IMR-90 (cell line): ENCODE measurements at regions not wholly inside any gene's neighbourhood (a gene's known extent, or its start where the extent isn't known, plus 50 kb on each side); places are given as distances from the start of the nearest gene placed in this dataset.

Experiments
- ATAC-seq: fragments of 200-7000 bp; cut with Tn5 transposase; 2 replicates; pipeline ENCODE4 v1.9.1; 2020; ENCODE audit warnings: low read depth, mild to moderate bottlenecking, moderate library complexity
- BruUV-seq: library from RNA; stranded (reverse); fragments of 400-500 nt; replicated peaks from 2 replicates; lab custom pipeline; 2021; lab: Mats Ljungman, UMichigan
- CTCF ChIA-PET: fragments of 300-600 bp; formaldehyde crosslinking; extraction: SDS; loops from one replicate; lab custom pipeline; 2021; ENCODE audit warnings: antibody characterized with exemption; lab: Yijun Ruan, JAX
- POLR2A ChIA-PET: fragments of 300-600 bp; sonication (Branson Sonifier 250); formaldehyde crosslinking; loops from one replicate; lab custom pipeline; 2022; ENCODE audit warnings: antibody characterized with exemption; ENCODE audit not compliant: unreplicated experiment; lab: Charles Lee
- DNase-seq: peaks from one replicate; pipeline ENCODE4 v3.0.0; 2013
- H2AFZ ChIP-seq: replicated peaks from 2 replicates; pipeline ENCODE3; 2013; ENCODE audit warnings: low read length, mild to moderate bottlenecking; ENCODE audit not compliant: poor library complexity
- H2AK5ac ChIP-seq: 2 replicates; pipeline ENCODE4 v1.6.1; 2013; ENCODE audit warnings: low read depth, low read length, inconsistent platforms
- H2AK9ac ChIP-seq: replicated peaks from 2 replicates; pipeline ENCODE3; 2013; ENCODE audit warnings: mild to moderate bottlenecking, low read depth, low read length, moderate library complexity; ENCODE audit not compliant: poor library complexity
- H2BK120ac ChIP-seq: 2 replicates; pipeline ENCODE4 v1.6.1; 2013; ENCODE audit warnings: low read depth, low read length, inconsistent platforms
- H2BK15ac ChIP-seq: 3 replicates; pipeline ENCODE4 v1.6.1; 2013; ENCODE audit warnings: low read depth, low read length, inconsistent platforms
- H2BK20ac ChIP-seq: 2 replicates; pipeline ENCODE4 v1.6.1; 2013; ENCODE audit warnings: low read depth, mild to moderate bottlenecking, inconsistent platforms, low read length, moderate library complexity
- H2BK5ac ChIP-seq: 2 replicates; pipeline ENCODE4 v1.6.1; 2013; ENCODE audit warnings: mild to moderate bottlenecking, low read depth, low read length, inconsistent platforms; ENCODE audit not compliant: poor library complexity, severe bottlenecking
- H3K14ac ChIP-seq: replicated peaks from 2 replicates; pipeline ENCODE4 v1.6.1; 2013; ENCODE audit warnings: low read depth, low read length, inconsistent platforms
- H3K18ac ChIP-seq: 2 replicates; pipeline ENCODE4 v1.6.1; 2013; ENCODE audit warnings: low read depth, low read length, control low read depth
- H3K23ac ChIP-seq: 2 replicates; pipeline ENCODE4 v1.6.1; 2013; ENCODE audit warnings: low read depth, low read length, inconsistent platforms
- H3K27ac ChIP-seq: 2 replicates; pipeline ENCODE4 v1.5.1; 2013; ENCODE audit warnings: mild to moderate bottlenecking, control low read depth, low read length; ENCODE audit not compliant: insufficient read depth
- H3K27me3 ChIP-seq: 2 replicates; pipeline ENCODE4 v1.6.1; 2013; ENCODE audit warnings: low read length; ENCODE audit not compliant: control insufficient read depth, insufficient read depth
- H3K36me3 ChIP-seq: 2 replicates; pipeline ENCODE4 v1.6.1; 2013; ENCODE audit warnings: low read length, mixed read lengths; ENCODE audit not compliant: control insufficient read depth, insufficient read depth
- H3K4ac ChIP-seq: 2 replicates; pipeline ENCODE4 v1.6.1; 2013; ENCODE audit warnings: low read depth, low read length, inconsistent platforms
- H3K4me1 ChIP-seq: 2 replicates; pipeline ENCODE4 v1.6.1; 2013; ENCODE audit warnings: low read length, mixed read lengths; ENCODE audit not compliant: control insufficient read depth, insufficient read depth
- H3K4me2 ChIP-seq: 2 replicates; pipeline ENCODE4 v1.6.1; 2013; ENCODE audit warnings: low read depth, mild to moderate bottlenecking, control low read depth, low read length, moderate library complexity
- H3K4me3 ChIP-seq: 2 replicates; pipeline ENCODE4 v1.5.1; 2013; ENCODE audit warnings: low read depth, mild to moderate bottlenecking, control low read depth, low read length, moderate library complexity; ENCODE audit not compliant: insufficient read depth
- H3K56ac ChIP-seq: 2 replicates; pipeline ENCODE4 v1.6.1; 2013; ENCODE audit warnings: low read length, inconsistent platforms; ENCODE audit not compliant: insufficient read depth; ENCODE audit errors: extremely low read depth
- H3K79me1 ChIP-seq, 2 experiments: 2 replicates each; pipeline ENCODE4 v1.6.1; 2013; ENCODE audit warnings: low read length in 2 of 2, inconsistent platforms in 1 of 2, low read depth in 1 of 2
- H3K9ac ChIP-seq: 2 replicates; pipeline ENCODE4 v1.6.1; 2013; ENCODE audit warnings: low read depth, low read length, control low read depth
- H3K9me1 ChIP-seq: 2 replicates; pipeline ENCODE4 v1.6.1; 2013; ENCODE audit warnings: low read length, inconsistent platforms; ENCODE audit not compliant: insufficient read depth
- H3K9me3 ChIP-seq: 2 replicates; pipeline ENCODE4 v1.6.1; 2013; ENCODE audit warnings: low read length; ENCODE audit not compliant: control insufficient read depth, insufficient read depth
- H4K20me1 ChIP-seq: 2 replicates; pipeline ENCODE4 v1.6.1; 2013; ENCODE audit warnings: low read length, inconsistent platforms; ENCODE audit not compliant: insufficient read depth
- H4K5ac ChIP-seq: 2 replicates; pipeline ENCODE4 v1.6.1; 2013; ENCODE audit warnings: mild to moderate bottlenecking, low read depth, low read length, control low read depth
- H4K8ac ChIP-seq, 2 experiments: 2 replicates each; pipeline ENCODE4 v1.6.1; 2013; ENCODE audit warnings: low read depth in 2 of 2, low read length in 2 of 2, control low read depth in 1 of 2, inconsistent platforms in 1 of 2
- H4K91ac ChIP-seq: 2 replicates; pipeline ENCODE4 v1.6.1; 2013; ENCODE audit warnings: low read depth, low read length, inconsistent platforms; ENCODE audit not compliant: insufficient read depth
- BHLHE40 ChIP-seq: fragments of 150-350 bp; IDR thresholded peaks from 2 replicates; pipeline ENCODE4 v1.6.1; 2016; ENCODE audit warnings: mild to moderate bottlenecking, low read depth, low read length
- FOS ChIP-seq: fragments of 150-350 bp; IDR thresholded peaks from 2 replicates; pipeline ENCODE4 v1.6.1; 2016; ENCODE audit warnings: low read depth, low read length
- MAFK ChIP-seq: IDR thresholded peaks from 2 replicates; pipeline ENCODE4 v1.6.1; 2012; ENCODE audit warnings: low read depth, low read length, improper control_type of control experiment
- MAZ ChIP-seq: IDR thresholded peaks from 2 replicates; pipeline ENCODE4 v1.6.1; 2012; ENCODE audit warnings: low read depth, mild to moderate bottlenecking, low read length, improper control_type of control experiment, moderate library complexity, borderline replicate concordance
- NFE2L2 ChIP-seq: fragments of 150-350 bp; IDR thresholded peaks from 2 replicates; pipeline ENCODE4 v1.6.1; 2016; ENCODE audit warnings: low read depth, mild to moderate bottlenecking, low read length
- POLR2A ChIP-seq: IDR thresholded peaks from 2 replicates; pipeline ENCODE4 v1.6.1; 2012; ENCODE audit warnings: mild to moderate bottlenecking, low read depth, low read length
- RAD21 ChIP-seq: IDR thresholded peaks from 2 replicates; pipeline ENCODE4 v1.6.1; 2012; ENCODE audit warnings: low read length, improper control_type of control experiment
- USF2 ChIP-seq: fragments of 150-350 bp; IDR thresholded peaks from 2 replicates; pipeline ENCODE4 v1.6.1; 2017; ENCODE audit warnings: mild to moderate bottlenecking, antibody characterized with exemption, low read length, low read depth
- dilution Hi-C: fragments of 300-500 bp; cut with HindIII; formaldehyde crosslinking; loops from one replicate; pipeline ENCODE4 v1.14.3; 2018; ENCODE audit warnings: low sequenced_read_pairs; ENCODE audit not compliant: unreplicated experiment
- in situ Hi-C: fragments of 300-500 bp; cut with MboI; formaldehyde crosslinking; loops from 3 replicates; pipeline ENCODE4 v1.14.3; 2019; ENCODE audit warnings: low sequenced_read_pairs, inconsistent platforms, mixed read lengths
- intact Hi-C: fragments of 100-400 bp; cut with micrococcal nuclease; formaldehyde crosslinking; loops from 2 replicates; pipeline ENCODE4 v1.10.0; 2022

- no peak overlapping the region for H2AK5ac ChIP-seq
- no peak overlapping the region for H3K56ac ChIP-seq
- no peak for ATAC-seq
- H2BK5ac ChIP-seq, result no peak overlapping the region
- H3K9me3 ChIP-seq, result no peaks in the 10 kb centered on the region
- no peak overlapping the region for H2BK20ac ChIP-seq
- no peak overlapping the region for H2AK9ac ChIP-seq
- no peak overlapping the region for H2BK120ac ChIP-seq
- no peaks in the 10 kb centered on the region for H3K79me1 ChIP-seq
- no peak overlapping the region for H3K14ac ChIP-seq
- ChIA-PET POLR2A (no interaction called here), CTCF (no interaction called here)
- dilution Hi-C loops (no loop called here), in situ Hi-C loops (no loop called here), intact Hi-C loops (no loop called here)
- no peak for DNase-seq
- no peak overlapping the region for H4K8ac ChIP-seq
- no peak overlapping the region for H2AFZ ChIP-seq
- H3K18ac ChIP-seq, result no peak overlapping the region
- no TSS peak for BruUV-seq
- H3K4me2 ChIP-seq, result no peak overlapping the region
- H3K23ac ChIP-seq, result no peak overlapping the region
- no peak overlapping the region for H3K4me3 ChIP-seq
- no peaks in the 10 kb centered on the region for H4K20me1 ChIP-seq
- H4K91ac ChIP-seq, result no peak overlapping the region
- H3K9ac ChIP-seq, result no peak overlapping the region
- no peak overlapping the region for H3K4ac ChIP-seq
- TF ChIP-seq NFE2L2, result no peak
- TF ChIP-seq BHLHE40, result no peak
- TF ChIP-seq MAZ, result no peak
- TF ChIP-seq POLR2A, result no peak
- peak; percentile 97 for TF ChIP-seq MAFK
- no peak for TF ChIP-seq USF2
- no peak for TF ChIP-seq FOS
- no peak for TF ChIP-seq RAD21
- no peak overlapping the region for H3K27ac ChIP-seq
- H2BK15ac ChIP-seq, result no peak overlapping the region
- peaks cover 11% of the 10 kb centered on the region for H3K27me3 ChIP-seq
- no peaks in the 10 kb centered on the region for H3K4me1 ChIP-seq
- H3K36me3 ChIP-seq, result no peaks in the 10 kb centered on the region
- H4K5ac ChIP-seq, result no peak overlapping the region
- no peaks in the 10 kb centered on the region for H3K9me1 ChIP-seq
Observed at GRCh38 chr9:78400496-78400895, 103.6 kb downstream of the PSAT1 start.
